SK-N-MC (cell line): ENCODE measurements at regions not wholly inside any gene's neighbourhood (a gene's known extent, or its start where the extent isn't known, plus 50 kb on each side); places are given as distances from the start of the nearest gene placed in this dataset.

Experiments
- DNase-seq: peaks from one replicate; pipeline ENCODE4 v3.0.0-alpha.2; 2011; ENCODE audit warnings: low read depth, low spot score
- H3K27ac ChIP-seq: fragments of 200-600 bp; sonication (generic); 2 replicates; pipeline ENCODE4 v1.5.1; 2016; ENCODE audit warnings: mixed run types
- H3K36me3 ChIP-seq: fragments of 200-600 bp; sonication (generic); 2 replicates; pipeline ENCODE4 v1.6.1; 2017; ENCODE audit warnings: antibody characterized with exemption, low read length, mixed read lengths; ENCODE audit not compliant: insufficient read depth
- H3K4me3 ChIP-seq: fragments of 200-600 bp; sonication (generic); 2 replicates; pipeline ENCODE4 v1.5.1; 2016
- H3K9ac ChIP-seq: fragments of 200-600 bp; sonication (generic); 2 replicates; pipeline ENCODE4 v1.8.0; 2017; ENCODE audit warnings: mixed run types, mixed read lengths; ENCODE audit not compliant: insufficient read length
- H3K9me3 ChIP-seq: fragments of 200-600 bp; sonication (generic); 2 replicates; pipeline ENCODE4 v1.6.1; 2017; ENCODE audit warnings: low read depth, mild to moderate bottlenecking, antibody characterized with exemption, low read length, moderate library complexity, mixed read lengths
- EZH2 ChIP-seq: fragments of 200-600 bp; sonication (generic); IDR thresholded peaks from one replicate; pipeline ENCODE4 v1.6.1; 2017; ENCODE audit warnings: antibody characterized with exemption
- FOXP2 ChIP-seq: optimal IDR thresholded peaks from 2 replicates; pipeline ENCODE3; 2011; ENCODE audit warnings: mild to moderate bottlenecking, moderate library complexity; ENCODE audit not compliant: insufficient read depth; ENCODE audit errors: extremely low read length, control extremely low read depth
- POLR2AphosphoS5 ChIP-seq: IDR thresholded peaks from 2 replicates; pipeline ENCODE4 v1.6.1; 2012; ENCODE audit warnings: mild to moderate bottlenecking, low read depth, low read length, borderline replicate concordance

DNA sequence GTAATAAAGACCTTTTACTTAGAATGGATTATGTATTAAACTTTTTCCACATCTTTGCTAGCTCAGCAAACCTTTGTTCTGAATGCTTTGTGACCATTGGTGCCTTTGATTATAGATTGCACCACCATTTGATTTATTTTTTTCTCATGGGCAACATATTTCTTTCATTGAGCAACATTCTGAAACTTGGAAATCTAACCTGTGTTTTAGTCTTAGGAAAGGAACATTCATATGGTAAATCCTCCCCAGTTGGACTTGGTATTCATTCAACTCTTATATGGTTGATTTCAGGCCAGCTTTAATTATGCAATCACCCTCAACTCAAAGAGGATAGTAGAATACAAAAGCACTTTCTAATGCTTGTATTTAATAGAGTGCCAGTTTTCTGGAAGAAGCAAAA lies 1077.9 kb upstream of the ZEB2 start:
- TF ChIP-seq POLR2AphosphoS5 (no peak), FOXP2 (no peak), EZH2 (no peak)
- Histone ChIP-seq H3K36me3 (no peaks in the 10 kb centered on the region), H3K27ac (no peak overlapping the region), H3K9me3 (no peaks in the 10 kb centered on the region), H3K4me3 (no peak overlapping the region), H3K9ac (no peak overlapping the region)
- no peak for DNase-seq

DNA sequence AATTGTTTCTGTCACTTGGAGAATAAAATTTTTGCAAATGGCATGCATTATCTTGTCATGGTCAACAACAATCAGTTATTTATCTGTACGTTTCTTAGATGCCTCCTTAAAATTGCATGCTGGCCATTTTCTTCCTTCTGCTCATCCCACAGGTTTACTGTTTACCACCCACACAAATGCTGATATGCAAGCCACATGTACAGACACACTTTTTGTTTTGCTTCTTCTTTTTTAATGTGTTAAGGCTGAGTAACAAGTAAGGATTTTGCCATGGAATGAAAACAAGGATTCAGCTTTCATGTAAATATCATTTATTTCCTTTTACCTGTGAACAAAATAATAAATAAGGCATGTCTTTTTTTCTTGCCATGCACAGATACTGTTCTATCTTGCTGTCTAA lies 1077.1 kb upstream of the ZEB2 start:
- no peak for DNase-seq
- H3K27ac ChIP-seq: no peak overlapping the region

DNA sequence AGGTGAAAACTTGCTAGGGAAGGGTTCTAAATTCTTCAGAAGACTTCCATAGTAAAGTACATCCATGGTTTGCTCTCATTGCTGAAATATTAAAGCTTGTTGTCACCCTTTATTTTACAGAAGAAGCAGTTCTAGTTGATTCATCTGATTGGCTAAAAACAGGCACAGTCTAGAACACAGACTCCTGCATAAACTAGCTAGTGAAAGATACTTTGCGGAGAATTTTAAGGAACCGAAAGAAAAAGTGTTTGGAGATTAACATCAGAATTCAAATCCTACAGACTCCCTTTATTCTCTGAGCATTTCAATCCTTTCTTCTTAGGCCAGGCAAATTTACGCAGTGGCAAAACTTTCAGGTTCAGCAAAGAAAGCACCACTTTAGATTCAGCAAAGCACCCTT lies 1076.5 kb upstream of the ZEB2 start:
- Histone ChIP-seq H3K9ac (no peak overlapping the region), H3K36me3 (no peaks in the 10 kb centered on the region), H3K9me3 (no peaks in the 10 kb centered on the region), H3K4me3 (no peak overlapping the region), H3K27ac (no peak overlapping the region)
- DNase-seq: no peak
- TF ChIP-seq EZH2 (no peak), FOXP2 (no peak), POLR2AphosphoS5 (no peak)

More for the DNA sequence above, 1077.1 kb upstream of the ZEB2 start:
- H3K4me3 ChIP-seq: no peak overlapping the region
- H3K9me3 ChIP-seq: no peaks in the 10 kb centered on the region
- no peaks in the 10 kb centered on the region for H3K36me3 ChIP-seq
- H3K9ac ChIP-seq: no peak overlapping the region
- TF ChIP-seq FOXP2: no peak
- TF ChIP-seq POLR2AphosphoS5: no peak
- no peak for TF ChIP-seq EZH2

- no peak overlapping the region for H3K9ac ChIP-seq
These were observed 1075.4 kb upstream of the ZEB2 start for GRCh38 chr2:145595296-145595695.

DNA sequence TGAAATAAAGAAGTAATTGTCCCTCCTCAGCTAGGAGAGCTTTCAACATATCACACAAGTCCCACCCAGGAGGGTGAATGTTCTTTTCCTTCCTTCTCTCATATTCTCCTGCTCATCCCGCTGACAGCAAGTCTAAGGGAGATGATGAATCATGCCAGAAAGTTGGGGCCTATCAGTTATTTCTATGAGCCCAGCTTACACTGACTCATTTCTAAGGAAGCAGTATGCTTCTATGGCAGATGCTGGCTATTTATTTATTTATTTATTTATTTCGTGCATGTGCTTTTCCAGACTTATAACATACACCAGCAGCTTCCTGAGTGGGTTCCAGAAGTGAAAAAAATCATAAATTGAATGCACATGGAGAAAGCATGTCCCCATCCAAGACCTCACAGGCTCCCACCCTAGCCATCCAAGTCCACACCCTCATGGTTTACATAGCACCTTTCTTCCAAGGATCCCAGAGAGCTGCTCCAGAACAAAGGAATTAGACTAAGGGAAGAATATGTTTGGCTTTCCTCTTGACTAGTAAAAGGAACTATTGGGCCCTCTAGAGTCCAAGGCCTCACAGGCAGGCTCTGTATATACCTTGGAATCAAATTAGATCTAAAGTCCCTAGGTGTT lies 1074.2 kb upstream of the ZEB2 start:
- Histone ChIP-seq H3K9me3 (no peaks in the 10 kb centered on the region), H3K9ac (no peak overlapping the region), H3K4me3 (no peak overlapping the region), H3K36me3 (no peaks in the 10 kb centered on the region), H3K27ac (no peak overlapping the region)
- no peak for TF ChIP-seq FOXP2
- no peak for TF ChIP-seq POLR2AphosphoS5
- no peak for TF ChIP-seq EZH2
- DNase-seq: no peak

More at GRCh38 chr2:145595296-145595695, 1075.4 kb upstream of the ZEB2 start:
- no peak overlapping the region for H3K4me3 ChIP-seq
- no peak for DNase-seq
- no peak overlapping the region for H3K27ac ChIP-seq
- H3K9me3 ChIP-seq: no peaks in the 10 kb centered on the region
- H3K36me3 ChIP-seq: no peaks in the 10 kb centered on the region
- TF ChIP-seq FOXP2 (no peak), POLR2AphosphoS5 (no peak), EZH2 (no peak)

DNA sequence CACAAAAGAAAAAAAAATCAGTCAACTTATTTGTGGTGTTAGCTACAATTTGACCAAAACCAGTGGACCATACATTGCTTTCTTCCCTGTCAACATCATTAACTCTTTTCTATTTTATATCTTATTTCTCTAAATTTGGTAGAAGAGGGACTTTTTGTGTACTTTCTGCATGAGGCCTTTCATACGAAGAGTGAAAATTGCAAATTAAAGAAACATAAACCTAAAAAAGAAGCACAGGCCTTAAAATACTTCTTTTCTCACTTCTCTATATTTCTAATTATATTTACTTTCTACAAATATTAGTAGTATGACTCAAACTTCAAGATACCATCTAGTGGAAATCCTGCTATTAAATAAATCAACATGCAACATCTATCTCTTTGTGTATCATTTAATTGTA lies 1073.4 kb upstream of the ZEB2 start:
- no peaks in the 10 kb centered on the region for H3K9me3 ChIP-seq
- H3K4me3 ChIP-seq: no peak overlapping the region
- H3K27ac ChIP-seq: no peak overlapping the region
- TF ChIP-seq POLR2AphosphoS5 (no peak), EZH2 (no peak), FOXP2 (no peak)
- no peaks in the 10 kb centered on the region for H3K36me3 ChIP-seq
- no peak overlapping the region for H3K9ac ChIP-seq
- no peak for DNase-seq

DNA sequence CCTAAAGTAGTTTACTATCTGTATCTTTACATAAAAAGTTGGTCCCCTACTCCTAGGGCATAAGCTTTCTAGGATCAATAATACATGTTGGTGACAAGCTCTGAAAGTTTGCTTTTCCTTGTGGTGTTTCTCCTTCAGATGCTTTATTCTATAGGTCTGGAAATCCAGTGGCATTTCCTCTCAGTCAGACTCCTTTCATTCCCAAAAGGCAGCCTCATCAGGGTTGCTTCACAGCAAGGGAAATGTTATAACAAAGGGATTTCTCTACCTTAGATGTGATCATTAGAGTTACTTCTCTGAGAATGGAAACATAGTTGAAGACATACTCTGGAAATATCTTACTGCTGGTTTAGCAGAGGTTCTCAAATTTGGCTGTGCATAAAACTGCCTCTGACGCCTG lies 1072.4 kb upstream of the ZEB2 start:
- H3K4me3 ChIP-seq: no peak overlapping the region
- no peaks in the 10 kb centered on the region for H3K36me3 ChIP-seq
- no peak overlapping the region for H3K9ac ChIP-seq
- no peak overlapping the region for H3K27ac ChIP-seq
- TF ChIP-seq POLR2AphosphoS5 (no peak), EZH2 (no peak), FOXP2 (no peak)
- H3K9me3 ChIP-seq: no peaks in the 10 kb centered on the region
- DNase-seq: no peak

DNA sequence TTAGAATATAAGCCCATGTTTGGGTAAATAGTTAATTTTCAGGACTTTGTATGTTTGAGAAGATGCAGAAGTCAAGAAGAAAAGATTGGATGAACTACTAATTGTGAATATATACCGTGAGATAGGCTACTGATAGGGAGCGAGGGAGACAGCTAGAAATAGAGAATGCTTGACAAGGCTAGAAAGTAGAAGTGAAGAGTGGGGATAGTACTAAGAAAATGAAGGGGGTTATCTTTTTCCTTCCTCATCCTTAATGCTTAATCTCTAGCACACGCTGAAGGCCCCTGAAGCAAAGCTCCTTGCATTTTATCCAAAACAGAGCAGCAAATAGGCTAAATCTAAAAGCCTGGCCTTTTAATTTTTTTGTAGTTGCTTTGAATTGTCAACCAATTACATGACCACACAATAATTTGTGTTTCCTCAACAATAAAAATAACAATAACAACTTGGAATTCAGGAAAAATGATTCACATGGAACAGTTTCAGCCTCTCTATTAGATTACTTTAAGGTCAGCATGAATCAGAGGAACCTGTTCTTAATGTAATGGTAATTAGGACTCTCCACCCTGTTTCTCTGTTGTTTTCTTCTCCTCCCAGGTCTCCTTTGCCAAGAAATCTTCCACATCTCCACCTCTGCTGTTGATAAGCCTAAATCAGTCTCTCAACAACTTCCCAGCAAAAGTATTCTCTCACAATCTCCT lies 1071.3 kb upstream of the ZEB2 start:
- DNase-seq: no peak
- TF ChIP-seq EZH2 (no peak), POLR2AphosphoS5 (no peak), FOXP2 (no peak)
- H3K9me3 ChIP-seq: no peaks in the 10 kb centered on the region
- H3K9ac ChIP-seq: no peak overlapping the region
- H3K36me3 ChIP-seq: no peaks in the 10 kb centered on the region
- H3K27ac ChIP-seq: no peak overlapping the region
- H3K4me3 ChIP-seq: no peak overlapping the region
